K562 (cell line): ENCODE measurements at regions not wholly inside any gene's neighbourhood (a gene's known extent, or its start where the extent isn't known, plus 50 kb on each side); places are given as distances from the start of the nearest gene placed in this dataset.

Source experiments
- ATAC-seq: fragments of 200-7000 bp; cut with Tn5 transposase; 3 replicates; pipeline ENCODE4 v1.9.1; 2020; ENCODE audit warnings: moderate library complexity
- BruUV-seq: library from RNA; stranded (reverse); fragments of 400-500 nt; replicated peaks from 2 replicates; lab custom pipeline; 2021; lab: Mats Ljungman, UMichigan
- CTCF ChIA-PET: fragments of 300-600 bp; formaldehyde crosslinking; extraction: SDS; loops from one replicate; lab custom pipeline; 2021; ENCODE audit warnings: low intra/inter-chr PET ratio; lab: Yijun Ruan, JAX
- POLR2A ChIA-PET: fragments of 300-600, 350-650 bp; sonication (Branson Sonifier 250); formaldehyde crosslinking; extraction: SDS; loops from one replicate; lab custom pipeline; 2021; ENCODE audit warnings: antibody characterized with exemption, inconsistent platforms; lab: Yijun Ruan, JAX
- DNase-seq, 4 experiments: peaks; one replicate each; pipeline versions ENCODE4 v3.0.0 to v3.0.0-alpha.2; 2011 to 2018; ENCODE audit warnings: low spot score in 3 of 4, mixed read lengths in 3 of 4; ENCODE audit errors: extremely low read depth in 1 of 4
- FAIRE-seq: peaks from 2 replicates; lab custom pipeline; 2011; peaks lifted over from hg19 to GRCh38; lab: Jason Lieb, UNC
- H2AFZ ChIP-seq: 2 replicates; pipeline ENCODE4 v1.6.0; 2011; ENCODE audit warnings: low read depth, low read length, control low read depth, inconsistent platforms
- H3K27ac ChIP-seq: fragments of 200-600 bp; 3 replicates; pipeline ENCODE4 v1.8.0; 2011; ENCODE audit warnings: low read depth, mild to moderate bottlenecking, control low read depth, inconsistent platforms, low read length, moderate library complexity, mixed read lengths; ENCODE audit errors: extremely low read depth
- H3K27me3 ChIP-seq, 2 experiments: fragments of 300-600 bp in 1 of 2; 2 replicates in 1 of 2; 3 replicates in 1 of 2; pipeline versions ENCODE4 v1.6.0 to v1.8.0; 2011; ENCODE audit warnings: inconsistent platforms in 2 of 2, low read length in 2 of 2, mild to moderate bottlenecking in 1 of 2, mixed read lengths in 1 of 2, moderate library complexity in 1 of 2; ENCODE audit not compliant: control insufficient read depth in 2 of 2, insufficient read depth in 2 of 2
- H3K36me3 ChIP-seq: fragments of 300-600 bp; 3 replicates; pipeline ENCODE4 v1.8.0; 2011; ENCODE audit warnings: mild to moderate bottlenecking, low read length, inconsistent platforms; ENCODE audit not compliant: control insufficient read depth, insufficient read depth
- H3K4me1 ChIP-seq, 2 experiments: fragments of 200-600 bp in 1 of 2; replicated peaks in 1 of 2; 2 replicates in 1 of 2; 3 replicates in 1 of 2; pipeline versions ENCODE4 v1.5.1 to v1.8.0; 2011; ENCODE audit warnings: inconsistent platforms in 2 of 2, low read length in 2 of 2, mild to moderate bottlenecking in 1 of 2, mixed read lengths in 1 of 2, moderate library complexity in 1 of 2; ENCODE audit not compliant: control insufficient read depth in 2 of 2, insufficient read depth in 2 of 2
- H3K4me2 ChIP-seq: 2 replicates; pipeline ENCODE4 v1.6.1; 2011; ENCODE audit warnings: low read length, control low read depth, inconsistent platforms, mixed read lengths; ENCODE audit not compliant: insufficient read depth
- H3K4me3 ChIP-seq: fragments of 200-600 bp; sonication (generic), shearing (Covaris generic); 2 replicates; pipeline ENCODE4 v1.5.1; 2016; ENCODE audit warnings: control low read depth, inconsistent platforms
- H3K79me2 ChIP-seq: fragments of 200-600 bp; 3 replicates; pipeline ENCODE4 v1.8.0; 2011; ENCODE audit warnings: low read length, inconsistent platforms; ENCODE audit not compliant: control insufficient read depth, insufficient read depth
- H3K9ac ChIP-seq, 2 experiments: 2 replicates each; pipeline versions ENCODE4 v1.6.0 to v1.6.1; 2011; ENCODE audit warnings: low read depth in 2 of 2, low read length in 2 of 2, control low read depth in 1 of 2, inconsistent platforms in 1 of 2, mild to moderate bottlenecking in 1 of 2, mixed read lengths in 1 of 2; ENCODE audit not compliant: insufficient read depth in 1 of 2
- H3K9me1 ChIP-seq: one replicate; pipeline ENCODE4 v1.6.0; 2011; ENCODE audit warnings: inconsistent platforms, mild to moderate bottlenecking, low read length, moderate library complexity; ENCODE audit not compliant: control insufficient read depth, insufficient read depth
- H3K9me3 ChIP-seq: replicated peaks from 2 replicates; pipeline ENCODE4 v1.5.1; 2011; ENCODE audit warnings: low read depth, low read length, inconsistent platforms; ENCODE audit not compliant: control insufficient read depth, insufficient read depth
- H4K20me1 ChIP-seq: replicated peaks from 2 replicates; pipeline ENCODE4 v1.6.1; 2011; ENCODE audit warnings: low read length, inconsistent platforms, mixed read lengths; ENCODE audit not compliant: control insufficient read depth, insufficient read depth
- CREB3 ChIP-seq: fragments of 450-650 bp; conservative IDR thresholded peaks from 2 replicates; pipeline ENCODE4 v1.6.1; 2016; ENCODE audit warnings: missing genetic modification characterization, low read depth, mild to moderate bottlenecking, missing compliant biosample characterization, moderate library complexity
- GATAD2A ChIP-seq: fragments of 450-650 bp; IDR thresholded peaks from 2 replicates; pipeline ENCODE4 v1.6.1; 2017
- IFI16 ChIP-seq: fragments of 250-450 bp; sonication (Bioruptor Pico); IDR thresholded peaks from 2 replicates; pipeline ENCODE4 v2.1.2; 2022; ENCODE audit warnings: mild to moderate bottlenecking, inconsistent platforms
- ILK ChIP-seq: fragments of 450-650 bp; IDR thresholded peaks from 2 replicates; pipeline ENCODE4 v1.6.1; 2016; ENCODE audit warnings: missing genetic modification characterization, low read depth, mild to moderate bottlenecking, missing compliant biosample characterization, moderate library complexity, borderline replicate concordance
- MTF1 ChIP-seq: fragments of 250-450 bp; sonication (Bioruptor Pico); IDR thresholded peaks from 2 replicates; pipeline ENCODE4 v1.9.0; 2021; ENCODE audit warnings: moderate library complexity, mild to moderate bottlenecking, inconsistent platforms, borderline replicate concordance
- POLR2AphosphoS2 ChIP-seq: IDR thresholded peaks from 2 replicates; pipeline ENCODE4 v1.6.1; 2012; ENCODE audit warnings: low read length, improper control_type of control experiment
- SIN3B ChIP-seq: fragments of 450-650 bp; IDR thresholded peaks from 2 replicates; pipeline ENCODE4 v1.6.1; 2017; ENCODE audit warnings: low read depth, mild to moderate bottlenecking, moderate library complexity
- ZFP36 ChIP-seq: fragments of 150-350 bp; IDR thresholded peaks from 2 replicates; pipeline ENCODE4 v1.6.1; 2018; ENCODE audit warnings: low read length, low read depth; ENCODE audit not compliant: partially characterized antibody
- ZNF133 ChIP-seq: fragments of 250-450 bp; sonication (Bioruptor Pico); IDR thresholded peaks from 2 replicates; pipeline ENCODE4 v1.4.0; 2020; ENCODE audit warnings: mild to moderate bottlenecking
- ZNF165 ChIP-seq: fragments of 250-450 bp; sonication (Bioruptor Pico); IDR thresholded peaks from 2 replicates; pipeline ENCODE4 v1.4.0; 2020; ENCODE audit warnings: borderline replicate concordance
- ZNF398 ChIP-seq: fragments of 250-450 bp; sonication (Bioruptor Pico); IDR thresholded peaks from 2 replicates; pipeline ENCODE4 v1.8.0; 2021; ENCODE audit warnings: moderate library complexity, mild to moderate bottlenecking, inconsistent platforms
- ZNF449 ChIP-seq: fragments of 250-450 bp; sonication (Bioruptor Pico); IDR thresholded peaks from 2 replicates; pipeline ENCODE4 v1.8.0; 2022; ENCODE audit warnings: moderate library complexity, mild to moderate bottlenecking, inconsistent platforms
- WGBS: fragments of 100-300 bp; shearing (Covaris generic); methylation state at CpG from one replicate; pipeline ENCODE4 v1.1.6; 2016; ENCODE audit warnings: low coverage, mixed read lengths; ENCODE audit not compliant: insufficient coverage; ENCODE audit errors: missing lambda C conversion rate; 5-methylcytosine and 5-hydroxymethylcytosine counted together
- in situ Hi-C: fragments of 300-500 bp; cut with MboI; formaldehyde crosslinking; loops from 4 replicates; pipeline ENCODE4 v1.15.0; 2018; ENCODE audit warnings: inconsistent platforms, mixed read lengths
- intact Hi-C: fragments of 100-400 bp; cut with micrococcal nuclease; formaldehyde crosslinking; loops from 2 replicates; pipeline ENCODE4 v1.14.2; 2022

GRCh38 chr13:80452279-80452678, 111.4 kb upstream of the SPRY2 start:
- BruUV-seq: no TSS peak
- POLR2A ChIA-PET: no interaction called here
- FAIRE-seq (no peak), DNase-seq (no peak), ATAC-seq (no peak)
- CTCF ChIA-PET: no interaction called here
- Histone ChIP-seq H3K27me3 (no peaks in the 10 kb centered on the region), H3K36me3 (no peaks in the 10 kb centered on the region), H3K27ac (no peak overlapping the region), H3K4me1 (no peaks in the 10 kb centered on the region), H3K4me2 (no peak overlapping the region), H2AFZ (no peak overlapping the region), H4K20me1 (no peaks in the 10 kb centered on the region), H3K9me3 (no peaks in the 10 kb centered on the region), H3K4me3 (no peak overlapping the region), H3K9me1 (no peaks in the 10 kb centered on the region), H3K9ac (no peak overlapping the region), H3K79me2 (no peaks in the 10 kb centered on the region)
- WGBS: no CpG with 5 or more reads among the region's 1 CpG
- no peak for TF ChIP-seq ZNF165
- TF ChIP-seq ZNF449: no peak
- TF ChIP-seq CREB3 (tag): no peak
- TF ChIP-seq SIN3B: no peak
- TF ChIP-seq ZNF398 (CRISPR knock-in tag): no peak
- TF ChIP-seq GATAD2A: no peak
- TF ChIP-seq ZFP36: no peak
- TF ChIP-seq ILK (tag): no peak
- TF ChIP-seq IFI16 (CRISPR knock-in tag): no peak
- no peak for TF ChIP-seq ZNF133
- no peak for TF ChIP-seq MTF1 (CRISPR knock-in tag)
- TF ChIP-seq POLR2AphosphoS2: no peak
- in situ Hi-C loops: no loop called here
- intact Hi-C loops: no loop called here
